Left cardiac atrium (tissue), 4 donors: ENCODE measurements at regions not wholly inside any gene's neighbourhood (a gene's known extent, or its start where the extent isn't known, plus 50 kb on each side); places are given as distances from the start of the nearest gene placed in this dataset.
A peak's percentile ranks its signal among the peaks of the same experiment; 100 is the strongest.

Source experiments
- ATAC-seq, 2 donors: fragments of 200-7000 bp; cut with Tn5 transposase; one replicate each; pipeline ENCODE4 v1.9.1; 2020; ENCODE audit warnings: mild to moderate bottlenecking in 2 of 2, moderate library complexity in 2 of 2
- DNase-seq: peaks from one replicate; pipeline ENCODE4 v3.0.0-alpha.2; 2020
- intact Hi-C, 2 donors: fragments of 100-400 bp; cut with DNase I; formaldehyde crosslinking; loops; one replicate each; pipeline versions ENCODE4 v1.14.1 to v1.15.1; 2022 to 2023
- donor health status: DM: no; HTN: yes; CAD: no.
- donor health status: DM: no; HTN: yes; CAD: no; lungs with severe emphysema.
- donor health status: DM: yes; HTN: yes; CAD: no.
- donor health status: Dilated cardiomyopathy.

DNA sequence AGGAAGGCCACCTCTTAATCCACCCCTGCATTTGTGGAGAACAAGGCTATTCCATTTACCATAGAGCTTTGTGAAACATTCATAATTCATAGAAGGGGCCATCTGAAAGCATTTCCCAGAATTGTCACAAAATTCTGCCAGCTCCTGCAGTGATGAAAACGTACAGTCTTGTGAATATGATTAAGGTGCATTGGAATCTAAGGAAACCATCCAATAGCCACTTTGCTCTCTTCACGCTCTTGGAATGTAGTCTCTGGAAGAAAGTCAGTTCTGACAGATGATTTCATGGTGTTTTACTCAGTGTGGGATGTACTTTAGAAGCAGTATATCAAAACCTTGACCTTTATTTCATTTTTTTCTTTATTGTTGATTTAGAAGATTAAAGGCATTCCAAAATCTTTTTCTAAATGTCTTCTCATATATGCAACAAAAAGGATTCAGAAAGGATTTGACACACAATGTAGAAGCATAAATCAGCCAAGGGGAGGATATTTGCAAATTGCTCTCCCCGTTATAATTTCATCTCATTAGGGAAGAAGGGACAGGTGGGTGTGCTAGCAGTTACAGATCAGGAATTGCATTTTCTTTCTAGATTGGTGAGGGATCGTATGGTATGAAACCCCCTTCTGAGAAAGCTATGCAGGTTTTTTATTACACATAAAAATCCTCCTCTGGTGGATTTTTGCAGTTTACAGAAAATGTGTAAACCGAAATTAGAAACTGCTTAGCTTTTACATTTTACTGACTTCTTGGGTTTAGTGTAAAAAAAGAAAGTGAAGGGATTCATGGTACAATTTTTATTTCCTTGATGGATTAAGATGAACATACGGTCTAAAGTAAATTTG, 390.2 kb downstream of the LRIG3 start:
- peak in 1 of 2 donors; percentile 96 for ATAC-seq
- no peak for DNase-seq
- intact Hi-C loops = loop anchor here in 1 of 2 donors (10.0 kb wide), 1 partner anchor 175 kb away; no protein-coding TSS in a partner anchor

DNA sequence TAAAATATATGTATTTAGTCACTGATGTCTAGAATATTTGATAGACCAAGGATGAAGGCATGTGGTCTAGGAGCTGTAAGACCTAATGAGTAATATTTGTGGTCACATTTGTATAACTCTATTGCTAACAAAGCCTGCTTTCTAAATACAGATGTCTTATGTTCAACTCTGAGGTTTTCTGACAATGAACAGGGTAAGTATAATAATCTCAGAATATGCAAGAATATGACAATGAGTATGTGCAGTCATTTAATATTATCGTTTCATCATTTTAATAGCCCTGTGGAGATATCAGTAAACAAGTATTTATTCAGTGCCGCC, 389.6 kb downstream of the LRIG3 start:
- intact Hi-C loops = loop anchor here in 1 of 2 donors (10.0 kb wide), 1 partner anchor 176 kb away; no protein-coding TSS in a partner anchor

DNA sequence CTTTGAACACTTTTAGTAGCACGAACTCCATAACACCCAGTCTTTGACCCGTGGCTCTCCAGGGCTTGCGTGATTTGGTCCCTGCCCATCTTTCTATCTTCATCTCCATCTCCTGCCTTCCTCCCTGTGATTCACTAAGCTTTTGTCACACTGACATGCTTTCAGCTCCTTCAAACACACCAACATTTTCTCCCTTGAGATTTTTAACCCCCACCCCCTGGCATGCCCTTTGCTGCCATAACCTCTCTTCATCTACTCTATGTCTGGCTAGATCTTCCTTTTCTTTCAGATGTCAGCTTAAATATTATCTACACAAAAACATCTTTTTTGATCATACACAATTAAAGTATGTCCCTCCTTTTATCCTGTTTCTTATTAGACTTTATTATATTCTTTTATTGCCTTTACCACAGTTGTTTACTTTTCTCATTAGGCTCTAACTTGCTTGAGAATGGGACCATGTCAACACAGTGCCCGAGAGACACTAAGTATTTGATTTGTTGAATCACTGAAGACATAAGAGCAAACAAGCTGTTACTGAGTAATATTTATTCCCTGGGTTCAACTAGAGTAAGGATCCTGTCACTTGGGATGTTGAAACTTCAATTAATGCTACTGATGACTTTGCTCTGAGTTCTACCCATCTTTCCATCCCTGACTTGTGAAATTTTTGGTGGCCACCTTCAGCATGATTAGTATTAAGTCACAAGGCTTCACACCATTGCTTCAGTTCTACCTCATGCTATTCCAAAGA, 387.3 kb downstream of the LRIG3 start:
- DNase-seq (no peak), ATAC-seq (no peak)
- intact Hi-C loops = loop anchor here in 1 of 2 donors (10.0 kb wide), 1 partner anchor 178 kb away; no protein-coding TSS in a partner anchor

More for the DNA sequence above, 389.6 kb downstream of the LRIG3 start:
- peak in 1 of 2 donors; percentile 34 for ATAC-seq
- no peak for DNase-seq

DNA sequence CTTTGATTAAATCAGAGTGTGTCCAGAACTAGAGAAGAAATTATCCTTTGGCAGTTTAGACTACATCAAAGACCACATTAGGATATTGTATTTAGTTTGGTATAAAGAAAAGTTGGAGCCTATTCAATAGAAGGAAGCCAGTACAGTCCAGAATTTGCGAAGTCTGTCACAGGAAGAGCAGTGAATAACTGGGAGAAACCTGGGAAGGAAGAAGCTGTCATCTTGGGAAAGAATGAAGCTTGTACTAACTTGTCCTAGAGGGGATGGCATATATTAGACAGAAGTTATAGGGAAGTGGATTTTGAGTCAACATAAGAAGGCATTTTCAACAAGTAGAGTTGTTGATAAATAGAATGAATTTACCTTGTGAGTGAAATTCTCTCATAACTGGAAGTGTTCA, 386.7 kb downstream of the LRIG3 start:
- ATAC-seq (no peak), DNase-seq (no peak)
- intact Hi-C loops = loop anchor here in 1 of 2 donors (10.0 kb wide), 1 partner anchor 179 kb away; no protein-coding TSS in a partner anchor

DNA sequence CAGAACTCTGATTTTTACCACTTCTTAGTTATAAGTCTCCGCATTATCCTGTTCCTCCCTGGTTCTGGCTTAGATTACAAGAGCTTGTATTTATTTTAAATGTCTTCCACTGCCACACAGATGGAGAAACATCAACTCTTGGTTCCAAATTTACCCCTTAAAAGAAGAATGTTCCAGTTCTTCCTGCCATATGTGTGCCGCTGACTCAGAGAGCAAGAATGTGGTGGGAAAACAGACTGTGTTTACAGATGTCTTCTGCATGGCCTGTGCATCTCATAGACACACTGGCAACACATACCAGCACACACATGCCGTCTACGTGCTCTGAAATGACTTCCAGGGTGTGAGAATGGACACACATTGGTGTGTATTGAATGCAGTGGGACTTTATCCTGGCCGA, 383.0 kb downstream of the LRIG3 start:
- intact Hi-C loops = loop anchor here (5.0 to 10.0 kb wide), 2 partner anchors 182 to 550 kb away; no protein-coding TSS in a partner anchor
- DNase-seq (no peak), ATAC-seq (no peak)

DNA sequence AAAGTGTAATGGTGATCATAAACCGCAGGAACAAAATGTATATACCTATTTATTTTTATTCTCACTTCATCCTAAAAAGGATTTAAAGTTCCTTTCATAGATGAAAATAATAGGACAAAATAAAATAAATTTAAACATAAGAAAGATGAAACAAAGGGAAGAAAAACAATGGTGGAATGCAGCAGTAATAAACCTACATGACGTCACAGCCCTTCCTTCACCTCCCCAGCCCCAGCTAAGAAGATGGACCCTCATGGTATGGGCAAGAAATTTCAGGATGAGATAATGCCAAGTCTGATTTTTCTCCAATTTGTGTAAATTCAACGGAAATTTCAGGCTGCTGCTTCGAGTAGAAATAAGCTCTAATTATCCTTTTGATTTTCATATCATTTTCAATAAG, 381.0 kb downstream of the LRIG3 start:
- no peak for DNase-seq
- intact Hi-C loops = loop anchor here (5.0 to 10.0 kb wide), 2 partner anchors 184 to 548 kb away; no protein-coding TSS in a partner anchor
- no peak for ATAC-seq

DNA sequence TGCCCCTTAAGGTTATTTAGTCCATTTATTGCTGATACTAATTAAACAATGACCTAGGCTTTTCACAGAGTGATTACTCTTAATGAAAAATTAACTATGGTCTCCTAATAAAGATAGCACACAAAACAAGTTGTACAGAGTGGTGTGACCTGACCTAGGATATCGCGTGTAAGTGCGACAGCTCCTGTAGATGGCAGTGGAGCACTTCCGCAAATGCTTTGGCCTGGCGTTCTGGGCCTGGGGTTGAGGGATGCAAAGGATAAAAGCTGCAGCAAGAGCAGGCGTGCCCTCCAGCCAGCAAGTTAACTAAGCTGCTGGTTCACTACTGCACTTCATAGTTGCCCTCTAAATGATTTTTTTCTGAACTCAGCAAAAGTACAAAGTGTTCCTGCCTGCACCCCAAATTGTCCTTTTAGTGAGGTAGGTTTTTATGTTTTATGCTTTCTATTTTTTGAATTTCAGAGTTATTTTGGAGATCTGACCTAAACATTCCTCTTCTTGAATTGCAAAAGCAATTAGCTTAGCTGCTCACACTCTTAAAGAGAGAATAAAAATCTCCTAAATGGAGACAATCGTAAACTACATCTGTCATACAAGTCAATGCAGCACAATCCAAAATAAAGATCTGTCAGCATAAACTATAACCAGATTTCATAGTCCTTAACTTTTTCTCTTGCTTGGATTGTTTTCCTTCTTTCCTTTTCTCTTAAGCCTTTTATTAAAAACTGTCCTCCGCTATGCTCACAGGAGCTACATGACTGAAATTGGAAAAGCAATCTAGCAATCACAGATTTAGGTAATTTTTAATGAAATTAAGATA, 379.6 kb downstream of the LRIG3 start:
- DNase-seq = peak; percentile 63
- intact Hi-C loops = loop anchor here (1.0 to 10.0 kb wide), 3 partner anchors 544 to 614 kb away; no protein-coding TSS in a partner anchor
- ATAC-seq = peak; percentile 87 to 94

DNA sequence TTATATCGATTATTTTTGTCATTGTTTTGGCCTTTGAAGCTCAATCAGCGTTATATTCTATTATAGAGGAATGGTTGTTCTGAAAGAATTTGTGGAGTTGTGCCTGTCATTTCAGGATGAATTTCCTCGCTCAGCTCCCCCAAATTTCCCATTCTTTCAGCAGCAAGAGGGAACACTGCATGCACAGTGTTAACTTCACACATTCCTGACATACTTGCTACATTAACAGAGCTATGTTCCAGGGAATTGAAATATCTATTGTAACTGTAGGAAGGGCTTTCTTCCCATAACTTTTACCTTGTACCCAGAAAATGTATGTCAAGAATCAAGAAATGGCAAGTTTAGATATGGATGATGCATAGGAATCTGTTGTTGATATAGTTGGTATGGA, 379.0 kb downstream of the LRIG3 start:
- ATAC-seq (no peak), DNase-seq (no peak)
- intact Hi-C loops = loop anchor here in 1 of 2 donors (10.0 kb wide), 2 partner anchors 544 to 614 kb away; no protein-coding TSS in a partner anchor

DNA sequence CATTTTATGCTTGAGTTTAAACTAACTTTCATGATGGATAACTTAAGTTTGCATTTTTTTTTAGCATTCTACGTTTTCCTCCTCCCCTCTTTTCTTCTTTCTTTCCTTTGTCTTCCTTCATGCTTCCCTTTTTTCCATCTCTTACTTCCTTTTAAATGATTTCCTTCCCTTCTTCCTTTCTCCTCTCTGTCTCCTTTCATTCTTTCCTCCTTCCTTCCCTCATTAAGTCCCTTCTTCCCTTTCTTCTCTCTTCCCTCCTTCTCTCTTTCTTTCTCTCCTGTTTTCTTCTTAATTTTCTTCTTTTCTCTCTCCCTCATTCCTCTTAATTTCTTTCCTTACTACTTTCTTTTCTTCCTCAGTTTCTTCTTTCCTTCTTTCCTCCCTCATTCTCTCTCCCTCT, 376.0 kb downstream of the LRIG3 start:
- ATAC-seq (no peak), DNase-seq (no peak)
- intact Hi-C loops = loop anchor here in 1 of 2 donors (10.0 kb wide), 2 partner anchors 541 to 611 kb away; no protein-coding TSS in a partner anchor

DNA sequence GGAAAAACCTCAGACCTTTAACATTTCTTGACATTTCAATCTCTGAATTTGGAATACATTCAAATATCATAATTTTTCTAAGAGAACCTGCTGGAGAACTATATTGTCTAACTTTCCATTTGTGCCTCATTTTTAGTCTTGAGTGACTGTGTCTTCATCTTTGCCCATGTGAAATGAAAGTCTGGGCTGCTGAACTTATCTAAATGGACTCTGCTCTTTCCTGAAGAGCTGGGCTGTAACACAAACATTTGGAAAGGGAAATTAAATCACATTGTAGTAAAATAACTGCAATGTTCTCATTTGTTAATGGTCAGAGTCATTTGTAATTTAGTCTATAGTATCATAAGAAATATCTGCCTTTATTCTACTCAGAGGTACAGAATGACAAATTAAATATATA, 373.1 kb downstream of the LRIG3 start:
- no peak for ATAC-seq
- DNase-seq = no peak
- intact Hi-C loops = loop anchor here in 1 of 2 donors (10.0 kb wide), 2 partner anchors 538 to 608 kb away; no protein-coding TSS in a partner anchor

DNA sequence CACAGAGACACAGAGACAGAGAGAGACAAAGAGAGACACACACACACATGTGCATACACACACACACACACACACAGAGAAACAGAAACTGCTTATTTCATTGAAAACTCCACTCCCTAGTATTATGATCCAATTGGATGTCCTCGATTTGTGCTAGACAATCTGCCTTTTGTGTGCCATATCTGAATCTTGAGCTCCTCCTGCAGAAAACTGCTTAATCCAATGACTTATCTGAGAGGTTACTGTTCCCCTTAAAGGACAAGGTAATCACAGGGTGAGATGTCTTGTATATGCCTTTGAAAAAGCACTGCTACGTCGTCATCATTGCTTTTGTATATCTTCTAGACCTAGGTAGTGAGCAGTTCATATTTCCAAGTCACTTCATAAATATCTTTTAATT, 371.5 kb downstream of the LRIG3 start:
- no peak for ATAC-seq
- intact Hi-C loops = loop anchor here in 1 of 2 donors (10.0 kb wide), 2 partner anchors 536 to 606 kb away; no protein-coding TSS in a partner anchor

DNA sequence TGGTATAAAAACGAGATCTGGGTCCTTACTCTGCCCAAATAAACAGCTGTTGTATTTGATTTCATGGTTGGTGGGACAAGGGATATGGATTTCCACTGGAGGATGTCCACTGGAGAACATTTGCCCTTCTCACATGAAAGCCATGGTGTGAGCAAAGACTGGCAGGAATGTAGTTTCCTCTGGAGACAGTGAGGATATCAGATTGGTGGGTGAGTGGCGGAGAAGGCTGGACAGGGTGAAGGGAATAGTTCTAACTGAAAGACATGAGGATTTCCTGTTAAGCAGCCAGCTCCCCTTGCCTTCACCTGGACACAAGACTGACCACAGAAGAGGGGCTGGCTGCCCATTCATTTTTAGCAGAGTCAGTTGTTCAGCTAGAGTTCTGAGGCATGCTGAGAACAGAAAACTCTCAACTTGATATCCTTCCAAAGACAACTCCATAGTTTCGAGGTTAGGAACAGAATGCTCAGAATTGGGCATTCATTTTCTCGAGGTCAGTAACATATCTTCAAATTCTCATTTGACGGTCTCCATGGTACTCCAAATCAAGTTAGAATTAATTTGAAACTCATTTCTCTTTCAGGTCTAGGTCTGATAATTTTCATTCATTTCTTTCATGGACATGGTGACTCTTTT, 365.7 kb downstream of the LRIG3 start:
- DNase-seq (no peak), ATAC-seq (no peak)
- intact Hi-C loops = no loop called here

More for the DNA sequence above, 371.5 kb downstream of the LRIG3 start:
- DNase-seq = no peak

DNA sequence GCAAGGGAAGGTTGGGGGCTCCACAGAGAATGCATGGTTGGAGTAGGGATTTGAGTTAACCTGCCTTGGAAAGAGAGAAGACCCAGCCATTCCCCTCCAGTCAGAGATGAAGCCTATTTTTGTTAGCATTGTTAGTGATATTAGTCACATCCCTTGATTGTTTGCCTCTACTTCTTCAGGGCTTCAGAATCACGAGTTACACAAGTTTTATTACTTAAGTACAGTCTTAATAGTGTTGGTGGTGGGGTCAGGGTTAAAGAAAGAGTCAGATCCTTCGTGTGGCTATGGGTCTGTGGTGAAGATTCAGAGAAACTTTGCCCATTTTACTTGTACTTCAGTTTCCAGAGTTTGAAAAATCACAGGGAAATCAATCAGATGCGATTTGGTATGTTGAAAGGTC, 363.1 kb downstream of the LRIG3 start:
- intact Hi-C loops = no loop called here

DNA sequence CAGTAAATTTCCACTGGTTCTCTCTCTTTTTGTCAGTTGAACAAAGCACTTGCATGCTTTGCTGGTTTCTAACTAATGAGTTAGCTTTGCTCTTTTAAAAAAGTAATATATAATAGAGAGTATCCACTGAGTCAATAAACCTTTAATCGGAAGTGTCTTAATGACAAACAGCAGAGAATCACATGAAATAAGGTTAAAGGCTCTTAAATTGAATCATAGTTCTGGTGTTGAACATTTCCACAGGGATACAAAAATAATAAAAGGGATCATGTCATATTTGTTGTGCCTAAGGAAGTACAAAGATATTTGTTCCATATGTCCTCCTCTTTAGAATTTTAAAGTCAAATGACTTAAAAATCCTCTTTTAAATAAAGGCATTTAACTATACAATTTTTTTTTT, 362.6 kb downstream of the LRIG3 start:
- ATAC-seq (no peak), DNase-seq (no peak)
- intact Hi-C loops = no loop called here

More for the DNA sequence above, 363.1 kb downstream of the LRIG3 start:
- no peak for ATAC-seq
- DNase-seq = no peak

DNA sequence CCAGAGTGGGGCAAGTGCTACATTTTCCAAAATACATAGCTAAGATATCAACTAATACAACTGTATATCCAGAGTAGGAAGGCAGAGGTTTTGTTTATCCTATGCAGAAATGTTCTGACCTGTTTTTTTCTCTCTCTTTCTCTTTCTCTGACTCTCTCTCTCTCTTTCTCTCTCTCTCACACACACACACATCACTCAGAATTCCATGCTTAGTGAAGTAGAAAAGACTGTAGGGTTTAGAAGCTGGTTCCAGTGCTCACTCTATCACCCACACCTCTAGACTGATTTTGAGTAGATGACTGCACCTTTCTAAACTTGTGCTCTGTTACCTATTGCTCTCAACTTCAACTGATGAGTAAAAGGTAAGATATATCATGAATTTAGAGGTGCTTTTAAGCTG, 356.7 kb downstream of the LRIG3 start:
- DNase-seq (no peak), ATAC-seq (no peak)
- intact Hi-C loops = no loop called here

DNA sequence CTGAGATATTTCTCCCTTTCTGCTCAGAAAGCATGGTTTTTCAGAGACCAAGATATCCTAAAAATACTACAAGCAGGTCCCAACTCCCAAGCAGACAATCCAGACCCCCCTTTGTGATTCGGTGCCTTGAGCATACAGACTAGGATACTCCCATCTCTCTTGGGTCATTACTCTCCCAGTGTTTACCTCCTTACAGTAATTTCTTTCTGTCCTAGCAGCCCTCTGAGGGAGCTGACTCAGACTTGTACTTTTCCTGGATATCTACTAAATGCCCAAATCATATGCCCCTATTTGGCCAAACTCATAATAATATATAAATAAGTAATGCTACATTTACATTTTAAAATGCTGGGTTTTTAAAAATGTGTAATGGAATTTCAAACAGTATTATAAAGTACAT, 355.6 kb downstream of the LRIG3 start:
- DNase-seq = no peak
- ATAC-seq = no peak
- intact Hi-C loops = no loop called here

DNA sequence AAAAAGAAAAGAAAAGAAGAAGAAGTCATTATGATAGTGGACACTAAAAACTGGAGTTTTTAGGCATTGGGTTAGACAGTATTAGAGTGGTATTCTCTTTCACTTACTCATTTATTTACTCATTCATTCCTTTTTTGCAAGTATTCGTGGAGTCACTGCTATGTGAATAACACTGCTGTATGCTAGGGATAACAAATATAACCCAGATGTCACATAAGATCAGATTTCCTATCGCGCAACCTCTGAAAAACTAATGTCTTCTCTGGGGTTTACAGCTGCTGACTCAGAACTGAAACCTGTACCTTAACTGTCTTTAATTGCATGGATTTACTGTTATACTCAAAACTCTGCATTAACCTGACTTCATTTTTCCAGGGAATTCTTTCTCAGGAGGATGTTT, 353.7 kb downstream of the LRIG3 start:
- intact Hi-C loops = no loop called here
- no peak for DNase-seq
- ATAC-seq = no peak

DNA sequence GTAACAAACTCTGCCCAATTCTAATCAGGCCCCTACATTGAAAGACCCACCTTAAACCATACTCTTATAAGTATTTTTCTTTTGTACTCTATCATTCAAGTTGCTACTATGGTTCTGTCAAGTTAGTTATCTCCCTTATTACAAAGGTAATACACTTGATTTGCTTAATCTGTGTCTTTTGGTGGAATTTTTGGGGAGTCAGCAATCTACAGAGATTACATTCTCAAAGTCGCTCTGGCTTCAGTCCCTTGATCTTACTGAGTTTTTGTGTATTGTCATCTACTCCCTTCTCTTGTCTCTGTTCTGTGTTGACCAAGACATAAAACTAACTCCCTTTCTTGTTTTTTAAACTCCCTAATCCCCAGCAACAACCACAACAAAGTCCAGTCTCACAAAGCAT, 353.1 kb downstream of the LRIG3 start:
- DNase-seq = no peak
- intact Hi-C loops = no loop called here
- no peak for ATAC-seq
